SK-N-MC (cell line): ENCODE measurements at regions not wholly inside any gene's neighbourhood (a gene's known extent, or its start where the extent isn't known, plus 50 kb on each side); places are given as distances from the start of the nearest gene placed in this dataset.

Source experiments
- EZH2 ChIP-seq: fragments of 200-600 bp; sonication (generic); IDR thresholded peaks from one replicate; pipeline ENCODE4 v1.6.1; 2017; ENCODE audit warnings: antibody characterized with exemption
- FOXP2 ChIP-seq: optimal IDR thresholded peaks from 2 replicates; pipeline ENCODE3; 2011; ENCODE audit warnings: mild to moderate bottlenecking, moderate library complexity; ENCODE audit not compliant: insufficient read depth; ENCODE audit errors: extremely low read length, control extremely low read depth
- POLR2AphosphoS5 ChIP-seq: IDR thresholded peaks from 2 replicates; pipeline ENCODE4 v1.6.1; 2012; ENCODE audit warnings: mild to moderate bottlenecking, low read depth, low read length, borderline replicate concordance

DNA sequence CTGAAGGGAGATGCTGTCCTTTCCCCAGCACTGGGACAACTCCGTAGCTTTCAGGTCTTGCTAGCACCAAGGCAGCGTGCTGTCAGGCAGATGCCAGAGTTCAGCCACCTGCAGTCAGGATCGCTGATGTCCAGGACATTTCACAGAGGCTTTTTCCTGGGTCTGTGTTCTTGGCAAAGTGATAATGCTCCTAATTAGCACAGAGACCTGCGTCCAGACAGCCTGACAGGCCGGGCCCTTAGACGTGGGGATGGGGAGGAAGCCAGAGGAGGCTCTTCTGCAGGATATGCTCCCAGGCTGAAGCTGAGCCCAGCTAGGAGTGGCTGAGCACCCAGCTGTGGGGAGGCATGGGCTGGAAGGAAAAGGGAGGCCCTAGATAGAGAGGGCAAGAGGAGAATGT is 82.5 kb upstream of the TBX20 start:
- TF ChIP-seq EZH2 (no peak), POLR2AphosphoS5 (no peak), FOXP2 (no peak)
